ENCODE measurements at regions not wholly inside any gene's neighbourhood (a gene's known extent, or its start where the extent isn't known, plus 50 kb on each side); places are given as distances from the start of the nearest gene placed in this dataset.
"Not testable (repeated sequence)": the region's sequence is repeated elsewhere in the genome, so short reads cannot be mapped to it uniquely, and the experiment has no call there.

DNA sequence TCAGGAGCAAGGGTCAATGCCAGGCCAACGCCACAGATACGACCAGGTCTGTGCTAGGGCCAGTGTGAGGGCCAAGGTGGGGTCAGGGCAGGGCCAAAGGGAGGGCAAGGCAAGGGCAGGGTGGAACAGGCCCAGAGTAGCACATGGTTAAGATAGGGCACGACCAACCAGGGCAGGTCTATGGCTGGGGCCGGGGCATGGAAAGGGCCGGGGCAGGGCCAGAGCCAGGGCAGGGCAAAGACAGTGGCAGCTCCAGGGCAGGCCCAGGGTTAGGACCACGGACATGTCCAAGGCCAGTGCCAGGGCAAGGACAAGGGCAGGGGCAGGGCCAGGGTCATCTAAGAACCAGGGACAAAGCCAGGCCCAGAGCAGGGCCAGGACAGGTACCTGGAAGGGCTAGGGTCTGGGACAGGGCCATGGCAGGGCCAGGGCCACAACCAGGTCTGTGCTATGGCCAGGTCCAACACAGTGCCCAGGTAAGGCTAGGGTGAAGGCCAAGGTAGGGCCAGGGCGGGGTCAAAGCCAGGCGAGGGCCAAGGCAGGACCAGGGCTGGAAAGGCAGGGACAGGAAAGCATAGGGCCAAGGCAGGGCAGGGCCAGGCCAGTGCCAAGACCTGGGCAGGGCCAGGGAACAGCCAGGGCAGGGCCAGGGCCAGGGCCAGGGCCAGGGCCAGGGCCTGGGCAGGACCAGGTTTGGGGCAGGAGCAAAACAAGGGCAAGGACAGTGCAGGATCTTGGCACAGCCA is 404.7 kb downstream of the ZNF33B start:
- H3K9me3 ChIP-seq (ENCODE audit: severe bottlenecking); H3K4me3 ChIP-seq (ENCODE audit: severe bottlenecking); H3K4me1 ChIP-seq (ENCODE audit: insufficient read depth, poor library complexity, severe bottlenecking); DNase-seq (ENCODE audit: low spot score); ATAC-seq (ENCODE audit: low read depth); H3K36me3 ChIP-seq (ENCODE audit: low read depth); H3K27me3 ChIP-seq (ENCODE audit: insufficient read depth, poor library complexity, severe bottlenecking); H3K27ac ChIP-seq (ENCODE audit: poor library complexity, severe bottlenecking): not testable (repeated sequence)

DNA sequence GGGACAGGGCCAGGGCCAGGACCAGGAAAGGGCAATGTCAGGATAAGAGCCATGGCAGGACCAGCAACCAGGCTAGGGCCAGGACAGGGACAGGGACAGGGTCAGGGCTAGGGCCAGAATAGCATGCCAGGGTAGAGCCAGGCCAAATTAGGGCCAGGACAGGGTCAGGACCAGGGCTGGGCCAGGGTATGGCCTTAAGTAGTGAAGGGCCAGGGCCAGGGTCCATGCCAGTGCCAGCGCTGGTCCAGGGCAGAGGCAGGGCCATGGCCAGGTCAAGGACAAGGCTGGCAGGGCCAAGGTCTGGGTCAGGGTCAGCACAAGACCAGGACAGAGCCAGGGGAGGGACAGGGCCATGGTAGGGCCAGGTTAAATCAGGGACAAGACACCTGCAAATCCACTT is 405.4 kb downstream of the ZNF33B start:
- not testable (repeated sequence) for H3K9me3 ChIP-seq (ENCODE audit: severe bottlenecking); H3K36me3 ChIP-seq (ENCODE audit: low read depth); H3K4me3 ChIP-seq (ENCODE audit: severe bottlenecking); ATAC-seq (ENCODE audit: low read depth); H3K27ac ChIP-seq (ENCODE audit: poor library complexity, severe bottlenecking); H3K27me3 ChIP-seq (ENCODE audit: insufficient read depth, poor library complexity, severe bottlenecking); H3K4me1 ChIP-seq (ENCODE audit: insufficient read depth, poor library complexity, severe bottlenecking); DNase-seq (ENCODE audit: low spot score)

DNA sequence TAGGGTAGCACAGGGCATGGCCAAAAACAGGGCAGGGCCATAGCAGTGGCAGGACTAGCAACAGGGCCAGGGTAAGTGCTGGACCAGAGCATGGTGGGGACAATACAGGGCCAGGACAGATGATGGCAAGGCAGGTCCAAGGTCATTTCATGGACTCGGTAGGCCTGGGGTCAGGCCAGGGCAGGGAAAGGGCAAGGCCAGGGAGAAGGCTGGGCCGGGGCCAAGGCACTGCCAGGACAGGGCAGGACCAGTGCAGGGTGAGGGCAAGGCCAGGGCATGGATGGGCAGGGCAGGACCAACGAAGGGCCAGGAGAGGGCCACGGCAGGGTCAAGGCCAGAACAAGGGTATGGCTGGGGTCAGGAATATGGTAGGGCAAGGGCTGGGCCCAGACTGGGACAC is 407.6 kb downstream of the ZNF33B start:
- H3K4me3 ChIP-seq (ENCODE audit: severe bottlenecking); DNase-seq (ENCODE audit: low spot score); H3K27me3 ChIP-seq (ENCODE audit: insufficient read depth, poor library complexity, severe bottlenecking); H3K4me1 ChIP-seq (ENCODE audit: insufficient read depth, poor library complexity, severe bottlenecking); H3K9me3 ChIP-seq (ENCODE audit: severe bottlenecking); ATAC-seq (ENCODE audit: low read depth); H3K27ac ChIP-seq (ENCODE audit: poor library complexity, severe bottlenecking); H3K36me3 ChIP-seq (ENCODE audit: low read depth): not testable (repeated sequence)

DNA sequence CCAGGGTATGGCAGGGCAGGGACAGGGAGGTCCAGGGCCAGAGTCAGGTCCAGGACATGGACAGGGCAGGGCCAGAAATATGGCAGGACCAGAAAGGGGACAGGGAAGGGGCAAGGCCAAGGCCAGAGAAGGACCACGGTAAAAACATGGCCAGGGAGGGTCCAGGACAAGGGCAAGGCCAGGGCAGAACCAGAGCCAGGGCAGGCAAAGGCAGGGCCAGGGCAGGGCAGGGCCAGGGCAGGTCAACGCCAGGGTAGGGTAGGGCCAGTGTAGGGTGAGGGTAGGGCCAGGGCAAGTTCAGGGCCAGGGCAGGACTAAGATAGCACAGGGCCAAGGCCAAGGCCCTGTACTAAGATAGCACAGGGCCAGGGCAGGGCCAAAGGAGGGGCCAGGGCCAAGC is 408.3 kb downstream of the ZNF33B start:
- H3K9me3 ChIP-seq (ENCODE audit: severe bottlenecking); DNase-seq (ENCODE audit: low spot score); ATAC-seq (ENCODE audit: low read depth): not testable (repeated sequence)

DNA sequence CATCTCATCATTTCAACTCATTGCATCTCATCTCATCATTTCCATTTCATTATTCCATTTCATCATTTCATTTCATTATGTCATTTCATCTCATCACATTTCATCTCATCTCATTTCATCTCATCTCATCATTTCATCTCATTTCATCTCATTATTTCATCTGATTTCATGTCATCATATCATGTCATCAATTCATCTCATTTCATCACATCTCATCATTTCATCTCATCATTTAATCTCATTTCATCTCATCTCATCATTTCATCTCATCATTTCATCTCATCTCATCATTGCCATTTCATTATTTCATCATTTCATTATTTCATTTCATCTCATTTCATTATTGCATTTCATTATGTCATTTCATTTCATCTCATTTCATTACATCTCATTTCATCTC is 410.5 kb downstream of the ZNF33B start:
- DNase-seq (ENCODE audit: low spot score); H3K9me3 ChIP-seq (ENCODE audit: severe bottlenecking); H3K4me1 ChIP-seq (ENCODE audit: insufficient read depth, poor library complexity, severe bottlenecking); H3K4me3 ChIP-seq (ENCODE audit: severe bottlenecking); H3K27ac ChIP-seq (ENCODE audit: poor library complexity, severe bottlenecking); H3K36me3 ChIP-seq (ENCODE audit: low read depth); H3K27me3 ChIP-seq (ENCODE audit: insufficient read depth, poor library complexity, severe bottlenecking); ATAC-seq (ENCODE audit: low read depth): not testable (repeated sequence)

More for the DNA sequence above, 408.3 kb downstream of the ZNF33B start:
- not testable (repeated sequence) for H3K4me1 ChIP-seq (ENCODE audit: insufficient read depth, poor library complexity, severe bottlenecking); H3K27ac ChIP-seq (ENCODE audit: poor library complexity, severe bottlenecking); H3K27me3 ChIP-seq (ENCODE audit: insufficient read depth, poor library complexity, severe bottlenecking); H3K36me3 ChIP-seq (ENCODE audit: low read depth); H3K4me3 ChIP-seq (ENCODE audit: severe bottlenecking)

DNA sequence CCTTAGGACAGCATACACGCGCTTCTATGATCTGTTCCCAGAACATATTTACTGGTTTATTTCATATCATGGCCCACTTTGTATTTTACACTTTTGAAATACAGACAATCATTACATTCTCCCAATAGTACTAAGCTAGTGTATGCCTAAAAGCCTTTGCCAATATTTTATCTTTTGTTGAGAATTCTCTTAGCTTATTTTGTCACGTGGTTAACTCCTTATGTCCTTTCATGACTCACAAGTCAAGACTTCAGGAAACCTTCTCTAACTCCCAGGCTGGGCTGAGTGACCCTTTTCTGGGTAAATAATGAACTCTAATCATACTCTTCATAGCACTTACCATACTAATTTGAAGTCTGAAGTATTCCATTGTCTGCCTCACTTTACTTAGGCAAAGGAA is 444.8 kb downstream of the ZNF33B start:
- H3K4me1 ChIP-seq (ENCODE audit: insufficient read depth, poor library complexity, severe bottlenecking); H3K27me3 ChIP-seq (ENCODE audit: insufficient read depth, poor library complexity, severe bottlenecking); ATAC-seq (ENCODE audit: low read depth); H3K4me3 ChIP-seq (ENCODE audit: severe bottlenecking); H3K36me3 ChIP-seq (ENCODE audit: low read depth); H3K27ac ChIP-seq (ENCODE audit: poor library complexity, severe bottlenecking); DNase-seq (ENCODE audit: low spot score); H3K9me3 ChIP-seq (ENCODE audit: severe bottlenecking): not testable (repeated sequence)

GRCh38 chr10:42192450-42192849 is 445.9 kb downstream of the ZNF33B start:
- peak; percentile 62 for TF ChIP-seq CTCF (IDR thresholded peaks at IDR 0.05; ENCODE audit: poor library complexity, severe bottlenecking)
- not testable (repeated sequence) for H3K4me1 ChIP-seq (ENCODE audit: insufficient read depth, poor library complexity, severe bottlenecking); H3K36me3 ChIP-seq (ENCODE audit: low read depth); H3K9me3 ChIP-seq (ENCODE audit: severe bottlenecking); H3K27ac ChIP-seq (ENCODE audit: poor library complexity, severe bottlenecking); H3K27me3 ChIP-seq (ENCODE audit: insufficient read depth, poor library complexity, severe bottlenecking); DNase-seq (ENCODE audit: low spot score); H3K4me3 ChIP-seq (ENCODE audit: severe bottlenecking); ATAC-seq (ENCODE audit: low read depth)

GRCh38 chr10:42187501-42188195 is 450.7 kb downstream of the ZNF33B start:
- ATAC-seq (ENCODE audit: low read depth); H3K36me3 ChIP-seq (ENCODE audit: low read depth); H3K4me3 ChIP-seq (ENCODE audit: severe bottlenecking); H3K4me1 ChIP-seq (ENCODE audit: insufficient read depth, poor library complexity, severe bottlenecking); DNase-seq (ENCODE audit: low spot score); H3K27ac ChIP-seq (ENCODE audit: poor library complexity, severe bottlenecking); H3K27me3 ChIP-seq (ENCODE audit: insufficient read depth, poor library complexity, severe bottlenecking); H3K9me3 ChIP-seq (ENCODE audit: severe bottlenecking): not testable (repeated sequence)
